PC-9 (cell line): ENCODE measurements at regions not wholly inside any gene's neighbourhood (a gene's known extent, or its start where the extent isn't known, plus 50 kb on each side); places are given as distances from the start of the nearest gene placed in this dataset.

Source experiments
- EZH2 ChIP-seq: fragments of 200-600 bp; sonication (generic); IDR thresholded peaks from 2 replicates; pipeline ENCODE4 v1.8.0; 2017; ENCODE audit warnings: antibody characterized with exemption, low read depth
- TF ChIP-seq, protein P1 (sequence below): fragments of 200-600 bp; sonication (generic); conservative IDR thresholded peaks from 2 replicates; pipeline ENCODE4 v1.6.1; 2017; ENCODE audit warnings: mixed run types, antibody characterized with exemption, mild to moderate bottlenecking, moderate library complexity

DNA sequence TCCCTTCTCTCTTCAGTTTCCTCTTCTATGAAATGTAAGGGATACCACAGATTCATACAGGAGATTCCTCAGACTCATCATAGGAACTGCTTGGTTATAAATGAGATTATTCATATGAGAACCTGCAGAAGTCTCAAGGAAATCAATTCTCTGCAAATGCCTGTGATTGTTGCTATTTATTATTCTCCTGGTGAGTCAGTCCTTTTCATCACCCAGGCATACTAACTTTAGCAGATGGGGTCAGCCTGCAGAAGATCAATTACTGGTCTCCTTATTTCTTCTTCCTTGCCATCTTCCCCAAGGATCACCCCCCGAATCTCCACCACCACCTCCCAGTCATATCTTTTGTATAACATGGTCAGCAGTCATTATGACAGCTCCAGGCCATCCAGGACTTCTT is 53.8 kb upstream of the DCP1A start:
- TF ChIP-seq, protein P1, sequence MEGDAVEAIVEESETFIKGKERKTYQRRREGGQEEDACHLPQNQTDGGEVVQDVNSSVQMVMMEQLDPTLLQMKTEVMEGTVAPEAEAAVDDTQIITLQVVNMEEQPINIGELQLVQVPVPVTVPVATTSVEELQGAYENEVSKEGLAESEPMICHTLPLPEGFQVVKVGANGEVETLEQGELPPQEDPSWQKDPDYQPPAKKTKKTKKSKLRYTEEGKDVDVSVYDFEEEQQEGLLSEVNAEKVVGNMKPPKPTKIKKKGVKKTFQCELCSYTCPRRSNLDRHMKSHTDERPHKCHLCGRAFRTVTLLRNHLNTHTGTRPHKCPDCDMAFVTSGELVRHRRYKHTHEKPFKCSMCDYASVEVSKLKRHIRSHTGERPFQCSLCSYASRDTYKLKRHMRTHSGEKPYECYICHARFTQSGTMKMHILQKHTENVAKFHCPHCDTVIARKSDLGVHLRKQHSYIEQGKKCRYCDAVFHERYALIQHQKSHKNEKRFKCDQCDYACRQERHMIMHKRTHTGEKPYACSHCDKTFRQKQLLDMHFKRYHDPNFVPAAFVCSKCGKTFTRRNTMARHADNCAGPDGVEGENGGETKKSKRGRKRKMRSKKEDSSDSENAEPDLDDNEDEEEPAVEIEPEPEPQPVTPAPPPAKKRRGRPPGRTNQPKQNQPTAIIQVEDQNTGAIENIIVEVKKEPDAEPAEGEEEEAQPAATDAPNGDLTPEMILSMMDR: no peak
- no peak for TF ChIP-seq EZH2
